PFSK-1 (cell line): ENCODE measurements at regions not wholly inside any gene's neighbourhood (a gene's known extent, or its start where the extent isn't known, plus 50 kb on each side); places are given as distances from the start of the nearest gene placed in this dataset.

Experiments used
- FOXP2 ChIP-seq: optimal IDR thresholded peaks from 2 replicates; pipeline ENCODE3; 2011; ENCODE audit warnings: borderline replicate concordance, control low read depth, inconsistent platforms; ENCODE audit not compliant: insufficient read depth; ENCODE audit errors: extremely low read length, extremely low read depth
- POLR2AphosphoS5 ChIP-seq: IDR thresholded peaks from 2 replicates; pipeline ENCODE4 v1.6.1; 2012; ENCODE audit warnings: low read depth, mild to moderate bottlenecking, control low read depth, low read length, moderate library complexity
- SIN3A ChIP-seq: IDR thresholded peaks from 2 replicates; pipeline ENCODE4 v1.6.1; 2012; ENCODE audit warnings: mild to moderate bottlenecking, low read length, moderate library complexity, borderline replicate concordance; ENCODE audit not compliant: insufficient read depth
- TAF1 ChIP-seq: IDR thresholded peaks from 2 replicates; pipeline ENCODE4 v1.6.1; 2012; ENCODE audit warnings: low read length, control low read depth, borderline replicate concordance; ENCODE audit not compliant: insufficient read depth
- TF ChIP-seq, protein P1 (sequence below), 2 experiments: IDR thresholded peaks; 2 replicates each; pipeline versions ENCODE4 v1.6.1 to v1.8.0; 2011 to 2012; ENCODE audit warnings: low read depth in 2 of 2, low read length in 2 of 2, control low read depth in 1 of 2, inconsistent platforms in 1 of 2, mild to moderate bottlenecking in 1 of 2, moderate library complexity in 1 of 2; ENCODE audit not compliant: insufficient read depth in 1 of 2

DNA sequence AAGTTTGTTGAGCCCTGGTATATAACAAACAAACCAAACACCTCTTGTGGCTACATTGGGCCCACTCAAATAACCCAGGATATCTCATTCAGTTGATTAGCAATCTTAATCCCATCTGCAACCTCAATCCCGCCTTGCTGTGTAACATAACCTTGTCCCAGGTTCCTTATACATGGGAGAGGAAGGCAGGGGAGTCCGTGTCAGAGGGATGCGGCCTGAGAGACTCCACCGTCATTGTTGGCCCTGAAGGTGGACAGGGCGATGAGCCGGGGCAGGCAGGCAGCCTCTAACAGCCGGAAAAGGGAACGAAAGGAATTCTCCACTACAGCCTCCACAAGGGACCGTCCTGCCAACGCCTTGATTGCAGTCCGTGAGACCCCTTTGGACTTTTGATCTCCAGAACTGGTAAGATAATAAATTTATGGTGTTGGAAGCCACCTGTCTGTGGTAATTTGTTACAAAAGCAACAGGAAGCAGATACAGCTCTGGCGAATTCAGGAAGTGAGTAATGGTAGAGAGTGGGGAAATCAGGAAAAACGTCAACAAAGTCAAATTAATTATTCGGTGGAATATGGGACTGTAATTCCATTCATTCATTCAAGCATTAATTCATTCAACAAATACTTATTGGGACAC lies 124.5 kb upstream of the SALL4 start:
- no peak for TF ChIP-seq TAF1
- TF ChIP-seq, protein P1, sequence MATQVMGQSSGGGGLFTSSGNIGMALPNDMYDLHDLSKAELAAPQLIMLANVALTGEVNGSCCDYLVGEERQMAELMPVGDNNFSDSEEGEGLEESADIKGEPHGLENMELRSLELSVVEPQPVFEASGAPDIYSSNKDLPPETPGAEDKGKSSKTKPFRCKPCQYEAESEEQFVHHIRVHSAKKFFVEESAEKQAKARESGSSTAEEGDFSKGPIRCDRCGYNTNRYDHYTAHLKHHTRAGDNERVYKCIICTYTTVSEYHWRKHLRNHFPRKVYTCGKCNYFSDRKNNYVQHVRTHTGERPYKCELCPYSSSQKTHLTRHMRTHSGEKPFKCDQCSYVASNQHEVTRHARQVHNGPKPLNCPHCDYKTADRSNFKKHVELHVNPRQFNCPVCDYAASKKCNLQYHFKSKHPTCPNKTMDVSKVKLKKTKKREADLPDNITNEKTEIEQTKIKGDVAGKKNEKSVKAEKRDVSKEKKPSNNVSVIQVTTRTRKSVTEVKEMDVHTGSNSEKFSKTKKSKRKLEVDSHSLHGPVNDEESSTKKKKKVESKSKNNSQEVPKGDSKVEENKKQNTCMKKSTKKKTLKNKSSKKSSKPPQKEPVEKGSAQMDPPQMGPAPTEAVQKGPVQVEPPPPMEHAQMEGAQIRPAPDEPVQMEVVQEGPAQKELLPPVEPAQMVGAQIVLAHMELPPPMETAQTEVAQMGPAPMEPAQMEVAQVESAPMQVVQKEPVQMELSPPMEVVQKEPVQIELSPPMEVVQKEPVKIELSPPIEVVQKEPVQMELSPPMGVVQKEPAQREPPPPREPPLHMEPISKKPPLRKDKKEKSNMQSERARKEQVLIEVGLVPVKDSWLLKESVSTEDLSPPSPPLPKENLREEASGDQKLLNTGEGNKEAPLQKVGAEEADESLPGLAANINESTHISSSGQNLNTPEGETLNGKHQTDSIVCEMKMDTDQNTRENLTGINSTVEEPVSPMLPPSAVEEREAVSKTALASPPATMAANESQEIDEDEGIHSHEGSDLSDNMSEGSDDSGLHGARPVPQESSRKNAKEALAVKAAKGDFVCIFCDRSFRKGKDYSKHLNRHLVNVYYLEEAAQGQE (IDR thresholded peaks at IDR 0.05; ENCODE audit: insufficient read depth in 1 of 2, low read depth in 2 of 2, low read length in 2 of 2) = no peak
- TF ChIP-seq SIN3A = no peak
- no peak for TF ChIP-seq FOXP2
- TF ChIP-seq POLR2AphosphoS5 = no peak

DNA sequence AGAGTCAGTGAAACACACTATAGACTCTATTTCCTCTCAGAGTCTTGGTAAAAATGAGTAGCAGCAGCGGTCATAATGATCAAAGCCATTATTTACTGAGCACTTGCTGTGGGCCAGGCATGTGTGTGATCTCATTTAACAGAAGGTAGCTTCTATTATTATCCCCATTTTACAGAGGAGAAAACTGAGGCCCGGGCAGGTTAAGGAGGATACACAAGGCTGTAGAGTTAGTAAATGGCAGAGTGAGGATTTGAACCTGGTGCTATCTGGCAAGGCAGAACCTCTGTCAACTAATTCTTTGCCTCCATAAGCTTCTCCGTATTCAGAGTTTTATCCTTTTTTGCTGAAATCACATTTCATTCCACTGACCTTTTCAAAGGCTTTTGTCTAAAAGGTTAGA lies 122.2 kb upstream of the SALL4 start:
- TF ChIP-seq, protein P1 (IDR thresholded peaks at IDR 0.05; ENCODE audit: insufficient read depth in 1 of 2, low read depth in 2 of 2, low read length in 2 of 2) = no peak

DNA sequence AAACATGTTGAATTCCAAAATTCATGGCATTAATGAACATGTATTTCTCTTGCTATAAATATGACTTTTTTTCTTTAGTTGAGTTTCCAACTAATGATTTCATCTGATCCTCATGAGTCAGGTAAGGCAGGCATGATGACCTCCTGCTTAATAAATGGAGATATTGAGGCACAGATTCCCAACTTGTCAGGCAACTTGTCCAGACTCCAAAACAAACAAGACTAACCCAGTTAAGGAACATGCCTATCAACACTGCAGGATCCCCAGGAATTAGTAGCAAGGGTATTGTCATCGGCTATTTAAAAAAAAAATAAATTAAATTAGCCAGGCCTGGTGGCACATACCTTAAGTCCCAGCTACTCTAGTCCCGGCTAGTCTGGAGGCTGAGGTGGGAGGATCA lies 121.3 kb upstream of the SALL4 start:
- TF ChIP-seq FOXP2 (no peak), POLR2AphosphoS5 (no peak), SIN3A (no peak), TAF1 (no peak)
- TF ChIP-seq, protein P1 (IDR thresholded peaks at IDR 0.05; ENCODE audit: insufficient read depth in 1 of 2, low read depth in 2 of 2, low read length in 2 of 2) = no peak

DNA sequence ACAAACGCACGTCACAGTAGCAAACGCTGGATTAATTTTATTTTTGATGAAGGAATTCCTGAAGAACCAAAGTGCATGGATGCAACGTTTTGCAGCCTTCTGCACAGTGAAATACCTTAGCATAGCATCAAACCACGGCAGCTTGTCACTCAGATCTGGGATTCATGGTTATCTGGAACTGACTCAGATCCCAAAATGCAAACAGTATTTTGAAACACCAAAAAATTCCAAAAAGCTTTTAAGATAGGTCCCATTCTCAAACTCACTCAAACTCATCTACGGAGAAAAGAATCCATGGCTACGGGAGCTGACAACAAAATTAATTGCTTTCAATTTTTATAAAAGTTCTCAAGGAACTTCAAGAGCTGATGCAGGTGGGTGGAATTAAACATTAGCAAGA lies 116.2 kb upstream of the SALL4 start:
- TF ChIP-seq FOXP2 (no peak), POLR2AphosphoS5 (no peak), SIN3A (no peak), TAF1 (no peak)
- TF ChIP-seq, protein P1 (IDR thresholded peaks at IDR 0.05; ENCODE audit: insufficient read depth in 1 of 2, low read depth in 2 of 2, low read length in 2 of 2) = no peak
